ENCODE measurements at regions not wholly inside any gene's neighbourhood (a gene's known extent, or its start where the extent isn't known, plus 50 kb on each side); places are given as distances from the start of the nearest gene placed in this dataset.

DNA sequence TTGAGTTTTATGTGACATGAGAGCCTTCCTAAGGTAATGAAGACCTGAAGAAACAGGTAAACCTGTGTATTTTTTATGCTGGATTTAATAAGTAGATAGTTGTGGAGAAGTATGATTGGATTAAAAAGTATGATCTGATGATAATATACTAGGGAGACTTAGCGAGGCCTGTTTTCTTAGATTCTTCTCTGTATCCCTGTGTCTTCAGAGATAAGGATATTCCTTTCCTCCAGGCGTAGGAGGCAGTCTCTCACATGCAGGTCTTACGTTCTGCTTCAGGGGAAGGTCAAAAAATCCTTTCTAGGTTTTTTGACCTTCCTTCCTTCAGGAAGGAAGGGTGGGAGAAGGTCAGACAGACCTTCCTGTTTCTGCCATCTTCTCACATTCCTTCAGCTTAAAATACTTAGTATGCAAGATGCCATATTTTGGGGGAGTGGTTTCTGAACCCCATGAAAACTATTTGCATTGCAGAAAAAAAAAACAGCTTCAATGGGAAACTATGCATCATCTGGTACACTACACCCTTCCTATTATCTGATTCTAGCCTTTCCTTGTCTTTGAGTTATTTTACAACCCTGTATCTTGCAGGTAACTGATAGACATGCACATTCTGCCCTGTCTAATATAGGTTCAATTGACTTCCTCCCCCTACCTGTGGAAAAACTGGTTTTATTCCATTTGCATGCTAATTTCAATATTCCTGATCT lies 57.3 kb upstream of the ZNF608 start:
- TF ChIP-seq POLR2A (IDR thresholded peaks at IDR 0.05; ENCODE audit: low read depth, low read length): no peak
- TF ChIP-seq POLR2AphosphoS5 (IDR thresholded peaks at IDR 0.05; ENCODE audit: low read depth, low read length): no peak

All from GM12892 (cell line).